ENCODE measurements at regions not wholly inside any gene's neighbourhood (a gene's known extent, or its start where the extent isn't known, plus 50 kb on each side); places are given as distances from the start of the nearest gene placed in this dataset.

GRCh38 chr12:107349008-107349747 is 255.8 kb upstream of the CRY1 start:
- no peak for TF ChIP-seq CTCF (conservative IDR thresholded peaks at IDR 0.05; ENCODE audit: low read depth, low read length)
- no peak for TF ChIP-seq EZH2phosphoT487 (IDR thresholded peaks at IDR 0.05; ENCODE audit: borderline replicate concordance, low read length)

Measured in PC-3 (cell line).